Aorta (tissue), 5 donors: ENCODE measurements at regions not wholly inside any gene's neighbourhood (a gene's known extent, or its start where the extent isn't known, plus 50 kb on each side); places are given as distances from the start of the nearest gene placed in this dataset.

Source experiments
- ATAC-seq: fragments of 200-7000 bp; cut with Tn5 transposase; one replicate; pipeline ENCODE4 v1.9.1; 2022; ENCODE audit warnings: moderate library complexity; ENCODE audit not compliant: low FRiP score
- DNase-seq, 2 donors: peaks; one replicate each; pipeline ENCODE4 v3.0.0-alpha.2; 2020
- H3K27ac ChIP-seq, 2 donors: one replicate each; pipeline ENCODE4 v1.5.1; 2013; ENCODE audit warnings: low read length in 2 of 2, mild to moderate bottlenecking in 2 of 2, moderate library complexity in 2 of 2, control low read depth in 1 of 2, inconsistent platforms in 1 of 2, low read depth in 1 of 2
- H3K27me3 ChIP-seq, 2 donors: one replicate each; pipeline ENCODE4 v1.6.1; 2013; ENCODE audit warnings: control low read depth in 1 of 2, low read length in 1 of 2, mild to moderate bottlenecking in 1 of 2, moderate library complexity in 1 of 2; ENCODE audit not compliant: insufficient read depth in 2 of 2, control insufficient read depth in 1 of 2
- H3K36me3 ChIP-seq, 2 donors: one replicate each; pipeline ENCODE4 v1.6.1; 2013; ENCODE audit warnings: control low read depth in 1 of 2, low read length in 1 of 2, mild to moderate bottlenecking in 1 of 2; ENCODE audit not compliant: insufficient read depth in 2 of 2, control insufficient read depth in 1 of 2
- H3K4me1 ChIP-seq, 2 donors: one replicate each; pipeline ENCODE4 v1.6.1; 2013; ENCODE audit warnings: low read length in 2 of 2, control low read depth in 1 of 2, mild to moderate bottlenecking in 1 of 2, moderate library complexity in 1 of 2; ENCODE audit not compliant: insufficient read depth in 2 of 2, control insufficient read depth in 1 of 2
- H3K4me3 ChIP-seq, 2 donors: one replicate each; pipeline ENCODE4 v1.5.1; 2013; ENCODE audit warnings: low read length in 2 of 2, control low read depth in 1 of 2, mild to moderate bottlenecking in 1 of 2
- H3K9me3 ChIP-seq: one replicate; pipeline ENCODE4 v1.6.1; 2013; ENCODE audit warnings: mild to moderate bottlenecking, low read length; ENCODE audit not compliant: control insufficient read depth
- WGBS, 2 donors: extraction: QIAGEN DNeasy Blood & Tissue Kit; methylation state at CpG; one replicate each; pipeline ENCODE4 v1.1.7; 2013; 5-methylcytosine and 5-hydroxymethylcytosine counted together
- intact Hi-C, 2 donors: fragments of 100-400 bp; cut with DNase I; formaldehyde crosslinking; loops; one replicate each; pipeline versions ENCODE4 v1.14.2 to v1.15.0; 2022
- donor health status: healthy with polysubstance abuse.
- donor health status: Bipolar disorder and iron deficiency.
- donor health status: DM: no; HTN: no; CAD: no.
- donor health status: DM: no; HTN: no; CAD: no.
- donor health status: DM: yes; HTN: yes; CAD: no.

DNA sequence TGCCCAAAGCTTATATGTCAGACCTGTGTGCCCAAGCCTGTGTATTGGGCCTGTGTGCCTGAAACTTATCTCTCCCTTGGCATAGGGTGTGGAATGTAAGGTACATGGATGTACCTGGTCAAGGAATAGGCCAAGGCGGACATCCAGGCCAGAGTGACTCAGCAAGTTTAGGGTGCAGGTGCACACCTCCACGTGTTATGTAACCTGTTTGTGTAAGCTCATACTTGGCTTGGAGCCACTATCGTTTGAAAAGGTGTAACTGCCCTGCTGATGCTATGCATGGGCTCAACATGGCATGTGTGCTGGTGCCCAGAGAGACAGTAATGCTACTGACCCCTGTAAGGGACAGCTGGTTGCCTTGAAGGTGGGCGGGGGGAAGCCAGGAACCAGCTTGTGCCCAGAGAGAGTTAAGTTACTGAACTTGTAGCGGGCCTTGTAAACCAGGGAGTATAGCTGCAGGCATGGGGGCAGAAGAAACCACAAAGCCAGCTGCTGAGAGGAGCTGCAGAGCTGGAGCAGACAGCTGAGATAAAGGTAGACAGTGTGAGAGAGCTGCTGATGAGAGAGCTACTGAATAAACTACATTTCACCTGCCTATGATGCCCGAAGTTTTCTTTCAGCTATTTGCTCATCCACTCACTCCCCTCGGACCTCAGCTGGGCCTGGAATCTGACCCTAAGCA lies 656.4 kb upstream of the ZWINT start:
- no peak for ATAC-seq
- 67 to 75% methylated on average over 7 of the region's 7 CpGs for WGBS, 2 donors
- no peak overlapping the region for H3K4me3 ChIP-seq

DNA sequence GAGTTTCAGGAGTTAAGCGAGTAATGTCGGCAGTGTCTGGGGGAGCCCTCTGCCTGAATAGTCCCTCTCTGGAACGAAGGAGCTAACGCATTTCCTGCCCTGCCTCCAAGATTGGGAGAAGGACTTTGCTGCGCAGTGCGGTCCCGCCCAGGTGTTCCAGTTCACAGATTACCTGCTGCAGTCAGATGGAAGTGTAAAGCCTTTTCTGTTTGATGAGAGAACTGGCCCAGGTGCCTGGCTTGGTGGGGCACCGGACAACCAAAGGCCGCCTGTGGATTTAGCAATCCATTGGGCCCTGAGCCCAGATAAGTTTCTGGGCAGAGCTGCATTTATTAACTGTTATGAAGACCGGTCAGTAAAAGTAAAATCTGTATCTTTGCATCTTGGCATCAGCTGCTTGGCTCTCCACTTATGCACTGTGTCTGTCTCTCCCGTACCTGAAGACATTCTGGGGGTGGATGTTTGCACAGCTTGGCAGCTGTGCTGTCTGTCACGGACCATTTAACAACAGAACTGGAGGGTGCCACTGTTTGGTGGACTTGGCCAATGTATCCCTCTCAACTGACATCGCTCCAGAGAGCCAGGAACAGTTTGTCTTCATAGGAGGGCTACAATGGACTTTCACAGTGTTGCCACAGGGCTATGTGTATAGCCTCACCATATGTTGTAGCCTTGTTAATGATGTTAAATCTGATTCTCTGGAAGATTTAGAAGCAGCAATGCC lies 654.7 kb upstream of the ZWINT start:
- WGBS, 2 donors: 76 to 79% methylated on average over 13 of the region's 13 CpGs
- DNase-seq: no peak
- H3K4me3 ChIP-seq: no peak overlapping the region
- H3K36me3 ChIP-seq: no peaks in the 10 kb centered on the region
- no peaks in the 10 kb centered on the region for H3K4me1 ChIP-seq
- H3K27ac ChIP-seq: no peak overlapping the region
- no peak for ATAC-seq
- intact Hi-C loops: no loop called here
- H3K27me3 ChIP-seq: no peaks in the 10 kb centered on the region
- H3K9me3 ChIP-seq: peaks cover 1% of the 10 kb centered on the region

More for the DNA sequence above, 656.4 kb upstream of the ZWINT start:
- no peaks in the 10 kb centered on the region for H3K36me3 ChIP-seq
- peaks cover 1% of the 10 kb centered on the region for H3K9me3 ChIP-seq
- no peak overlapping the region for H3K27ac ChIP-seq
- intact Hi-C loops: no loop called here
- H3K4me1 ChIP-seq: no peaks in the 10 kb centered on the region
- no peaks in the 10 kb centered on the region for H3K27me3 ChIP-seq
- DNase-seq: no peak

DNA sequence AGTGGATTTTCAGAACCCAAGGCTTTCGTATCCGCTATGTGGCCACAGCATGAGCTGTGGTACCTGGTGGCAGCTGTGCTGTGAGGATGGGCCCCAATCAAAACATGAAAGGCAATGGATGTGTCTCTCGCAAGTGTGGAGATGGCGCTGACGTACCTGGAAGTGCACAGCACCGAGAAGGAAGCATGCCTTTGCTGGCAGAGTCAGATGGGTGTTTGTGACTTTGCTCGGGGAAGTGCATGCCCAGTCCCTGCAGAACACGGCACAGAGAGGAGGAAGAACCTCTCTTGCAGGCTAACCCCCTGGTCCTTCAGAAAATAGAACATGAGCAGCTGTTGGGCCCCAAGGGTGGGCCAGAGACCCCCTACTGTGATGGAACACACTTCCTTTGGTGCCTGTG lies 654.1 kb upstream of the ZWINT start:
- no peaks in the 10 kb centered on the region for H3K4me1 ChIP-seq
- H3K27ac ChIP-seq: no peak overlapping the region
- no peaks in the 10 kb centered on the region for H3K27me3 ChIP-seq
- ATAC-seq (no peak), DNase-seq (no peak)
- H3K4me3 ChIP-seq: no peak overlapping the region
- 77 to 87% methylated on average over 7 to 8 of the region's 8 CpGs for WGBS, 2 donors
- H3K9me3 ChIP-seq: peaks cover 1% of the 10 kb centered on the region
- intact Hi-C loops: no loop called here
- no peaks in the 10 kb centered on the region for H3K36me3 ChIP-seq

DNA sequence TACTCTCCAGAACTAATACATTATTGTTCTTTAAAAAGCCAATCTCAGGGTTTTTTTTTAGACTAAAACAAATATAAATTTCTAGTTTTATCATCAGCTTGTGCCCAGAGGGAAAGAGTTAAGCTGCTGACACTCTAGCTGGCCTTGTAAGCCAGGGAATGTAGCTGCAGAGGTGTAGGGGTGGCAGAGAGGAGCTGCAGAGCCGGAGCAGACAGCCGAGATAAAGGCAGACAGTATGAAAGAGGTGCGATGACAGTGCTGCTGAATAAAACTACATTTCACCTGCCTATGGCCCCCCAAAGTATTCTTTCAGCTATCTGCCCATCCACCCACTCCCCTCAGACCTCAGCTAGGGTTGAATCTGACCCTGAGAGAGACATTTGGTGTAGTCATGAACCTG lies 653.7 kb upstream of the ZWINT start:
- H3K9me3 ChIP-seq: peaks cover 1% of the 10 kb centered on the region
- DNase-seq (no peak), ATAC-seq (no peak)
- WGBS, 2 donors: 54 to 61% methylated on average over 3 of the region's 3 CpGs
- no peak overlapping the region for H3K4me3 ChIP-seq
- H3K36me3 ChIP-seq: no peaks in the 10 kb centered on the region
- H3K27me3 ChIP-seq: no peaks in the 10 kb centered on the region
- H3K4me1 ChIP-seq: no peaks in the 10 kb centered on the region
- no peak overlapping the region for H3K27ac ChIP-seq
- intact Hi-C loops: no loop called here

DNA sequence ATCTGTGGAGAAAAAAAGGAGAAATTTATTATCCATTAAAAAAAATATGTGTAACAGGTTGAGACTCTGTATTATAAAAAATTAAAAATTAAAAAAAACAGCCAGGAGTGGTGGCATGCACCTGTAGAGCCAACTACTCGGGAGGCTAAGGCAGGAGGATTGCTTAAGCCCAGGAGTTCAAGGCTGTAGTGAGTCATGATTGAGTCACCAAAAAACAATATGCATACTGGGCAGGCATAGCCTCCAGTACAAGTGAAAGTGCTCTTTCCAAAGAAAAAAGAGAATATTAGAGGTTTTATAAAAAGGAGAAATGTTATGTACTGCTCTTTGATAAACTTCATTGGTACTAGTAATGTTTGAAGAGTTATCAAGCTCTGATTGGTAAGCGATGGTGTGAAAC lies 647.1 kb upstream of the ZWINT start:
- DNase-seq (no peak), ATAC-seq (no peak)
- H3K36me3 ChIP-seq: no peaks in the 10 kb centered on the region
- no peaks in the 10 kb centered on the region for H3K4me1 ChIP-seq
- H3K27me3 ChIP-seq: no peaks in the 10 kb centered on the region
- H3K4me3 ChIP-seq: no peak overlapping the region
- peaks cover 2% of the 10 kb centered on the region for H3K9me3 ChIP-seq
- intact Hi-C loops: no loop called here
- H3K27ac ChIP-seq: no peak overlapping the region
- 77 to 78% methylated on average over 2 of the region's 2 CpGs for WGBS, 2 donors

DNA sequence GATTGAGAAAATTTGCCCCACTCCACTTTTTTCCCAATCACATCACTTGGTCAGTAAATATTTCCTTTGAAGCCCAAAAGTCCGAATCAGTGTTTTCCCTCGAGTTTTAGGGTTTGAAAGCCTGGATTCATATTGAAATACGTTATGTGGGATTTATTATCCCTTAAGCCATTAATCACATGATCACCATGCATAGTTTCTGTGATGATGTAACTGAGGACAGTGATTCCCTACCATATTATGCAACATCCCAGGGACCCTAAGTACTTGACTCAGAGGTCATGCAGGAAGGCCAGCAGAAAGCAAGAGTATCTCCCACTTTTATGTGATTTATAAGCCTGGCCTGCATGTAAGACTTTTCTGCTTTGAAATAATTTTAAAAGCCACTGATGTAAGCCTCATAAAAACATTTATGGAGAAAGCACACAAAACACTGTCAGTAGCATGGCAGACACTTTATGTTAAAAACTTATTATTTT lies 630.6 kb upstream of the ZWINT start:
- Histone ChIP-seq H3K4me1 (no peaks in the 10 kb centered on the region), H3K9me3 (peaks cover 2% of the 10 kb centered on the region), H3K4me3 (no peak overlapping the region), H3K27me3 (peaks cover 0 to 2% of the 10 kb centered on the region in 2 donors), H3K27ac (no peak overlapping the region), H3K36me3 (no peaks in the 10 kb centered on the region)
- 16 to 19% methylated on average over 3 of the region's 3 CpGs for WGBS, 2 donors
- no peak for ATAC-seq
- intact Hi-C loops: no loop called here
- DNase-seq: no peak

DNA sequence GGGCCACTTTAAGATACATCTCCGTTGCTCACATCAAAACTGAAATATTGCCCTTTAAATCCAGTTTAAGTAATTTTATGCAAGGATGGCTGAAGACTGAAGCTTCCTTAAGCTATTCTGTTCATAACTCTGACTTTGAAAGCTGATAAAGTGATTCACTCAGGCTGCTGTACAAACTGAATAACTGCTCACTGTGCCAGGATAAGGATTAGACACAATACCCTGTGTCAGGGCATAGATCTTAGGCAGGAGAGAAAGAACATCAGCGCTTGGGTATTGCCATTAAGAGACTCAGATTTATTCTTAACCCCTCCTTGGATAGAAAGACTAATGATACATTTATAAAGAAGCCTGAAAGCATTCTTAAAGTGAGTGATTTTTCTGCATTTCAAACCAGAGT lies 614.5 kb upstream of the ZWINT start:
- no peak overlapping the region for H3K4me3 ChIP-seq
- H3K27ac ChIP-seq: no peak overlapping the region
- ATAC-seq (no peak), DNase-seq (no peak)
- intact Hi-C loops: no loop called here
- H3K36me3 ChIP-seq: no peaks in the 10 kb centered on the region
- no peaks in the 10 kb centered on the region for H3K27me3 ChIP-seq
- H3K9me3 ChIP-seq: peaks cover 3% of the 10 kb centered on the region
- no peaks in the 10 kb centered on the region for H3K4me1 ChIP-seq
- 67 to 69% methylated on average over 2 of the region's 2 CpGs for WGBS, 2 donors

DNA sequence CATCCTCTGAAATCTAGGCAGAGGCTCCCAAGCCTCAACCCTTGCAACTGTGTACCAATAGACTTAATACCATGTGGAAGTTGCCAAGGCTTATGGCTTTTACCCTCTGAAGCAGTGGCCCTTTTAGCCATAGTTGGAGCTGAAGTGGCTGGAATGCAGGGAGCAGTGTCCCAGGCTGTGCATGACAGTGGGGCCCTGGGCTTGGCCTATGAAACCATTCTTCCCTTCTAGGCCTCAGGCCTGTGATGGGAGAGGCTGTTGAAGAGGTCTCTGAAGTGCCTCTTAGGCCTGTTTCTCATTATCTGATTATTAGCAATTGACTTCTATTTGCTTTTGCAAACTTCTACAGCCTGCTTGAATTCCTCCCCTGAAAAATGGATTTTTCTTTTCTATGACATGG lies 612.7 kb upstream of the ZWINT start:
- ATAC-seq: no peak
- H3K27ac ChIP-seq: no peak overlapping the region

DNA sequence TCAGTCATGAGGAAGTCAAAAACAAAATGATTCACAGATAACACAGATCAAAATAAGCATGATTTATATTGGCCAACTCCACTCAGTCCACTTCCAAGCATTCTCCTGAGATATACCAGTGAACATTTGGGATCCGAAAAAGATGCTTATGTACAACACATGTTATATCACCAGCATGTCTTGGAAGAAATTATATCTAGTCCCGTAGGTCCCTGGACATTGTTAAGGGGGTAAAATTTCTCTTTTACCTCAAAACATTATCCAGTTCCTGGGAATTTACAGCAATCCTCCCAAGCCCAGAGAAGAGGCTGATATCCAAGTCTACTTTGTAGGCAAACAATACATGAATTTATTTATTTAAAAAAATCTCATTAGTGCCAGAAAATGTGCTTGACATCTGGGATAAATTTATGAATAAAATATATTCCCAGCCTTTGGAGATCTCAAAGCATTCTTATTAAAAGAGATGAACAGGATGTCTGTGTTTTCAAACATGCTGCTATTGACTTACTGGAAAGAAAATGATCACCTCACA lies 582.2 kb upstream of the ZWINT start:
- DNase-seq (no peak), ATAC-seq (no peak)
- 69 to 73% methylated on average over 2 of the region's 2 CpGs for WGBS, 2 donors
- Histone ChIP-seq H3K4me1 (no peaks in the 10 kb centered on the region), H3K4me3 (no peak overlapping the region), H3K27ac (no peak overlapping the region), H3K36me3 (no peaks in the 10 kb centered on the region), H3K27me3 (no peaks in the 10 kb centered on the region), H3K9me3 (peaks cover 3% of the 10 kb centered on the region)
- intact Hi-C loops: no loop called here

More for the DNA sequence above, 612.7 kb upstream of the ZWINT start:
- intact Hi-C loops: no loop called here
- Histone ChIP-seq H3K4me3 (no peak overlapping the region), H3K9me3 (peaks cover 3% of the 10 kb centered on the region), H3K4me1 (no peaks in the 10 kb centered on the region), H3K27me3 (no peaks in the 10 kb centered on the region), H3K36me3 (no peaks in the 10 kb centered on the region)
- DNase-seq: no peak
